Spleen (tissue), 7 donors: ENCODE measurements at regions not wholly inside any gene's neighbourhood (a gene's known extent, or its start where the extent isn't known, plus 50 kb on each side); places are given as distances from the start of the nearest gene placed in this dataset.

Experiments
- CTCF ChIP-seq, 11 experiments: fragments of 200-600 bp in 7 of 11; fragments of 450-650 bp in 4 of 11; sonication (generic) in 4 of 11; IDR thresholded peaks in 8 of 11; conservative IDR thresholded peaks in 3 of 11; 1 replicate in 7 of 11; 2 replicates in 4 of 11; pipeline versions ENCODE4 v1.4.0 to v1.8.0; 2016 to 2021; ENCODE audit warnings: antibody characterized with exemption in 11 of 11, inconsistent platforms in 4 of 11, mild to moderate bottlenecking in 1 of 11
- POLR2A ChIP-seq, 3 donors: fragments of 450-650 bp; IDR thresholded peaks; one replicate each; pipeline ENCODE4 v1.5.1; 2017; ENCODE audit warnings: antibody characterized with exemption in 3 of 3, mild to moderate bottlenecking in 1 of 3
- POLR2AphosphoS5 ChIP-seq, 3 donors: sonication (generic); formaldehyde crosslinking; IDR thresholded peaks; one replicate each; pipeline ENCODE4 v1.5.1; 2017; ENCODE audit warnings: antibody characterized with exemption in 3 of 3
- donor health status: DM: no; HTN: no; CAD: no; lungs with moderate emphysema.
- donor health status: DM: no; HTN: no; CAD: no.
- donor health status: DM: no; HTN: no; CAD: no.

- TF ChIP-seq CTCF (IDR thresholded peaks at IDR 0.05 in 8 of 11, conservative IDR thresholded peaks at IDR 0.05 in 3 of 11) (no peak), POLR2A (IDR thresholded peaks at IDR 0.05) (no peak), POLR2AphosphoS5 (IDR thresholded peaks at IDR 0.05) (no peak)
Measured at GRCh38 chr1:193421487-193421886, 235.1 kb upstream of the B3GALT2 start.
